Sigmoid colon (tissue), 4 donors: ENCODE measurements at regions not wholly inside any gene's neighbourhood (a gene's known extent, or its start where the extent isn't known, plus 50 kb on each side); places are given as distances from the start of the nearest gene placed in this dataset.

Experiments used
- POLR2AphosphoS5 ChIP-seq, 4 donors: sonication (generic); formaldehyde crosslinking; IDR thresholded peaks; one replicate each; pipeline ENCODE4 v1.6.1; 2017; ENCODE audit warnings: antibody characterized with exemption in 4 of 4
- TF ChIP-seq, protein P1 (sequence below), 4 experiments: fragments of 450-650 bp in 3 of 4; fragments of 200-600 bp in 1 of 4; IDR thresholded peaks; one replicate each; pipeline ENCODE4 v1.5.1; 2016 to 2019; ENCODE audit warnings: antibody characterized with exemption in 4 of 4, mild to moderate bottlenecking in 3 of 4, moderate library complexity in 2 of 4

DNA sequence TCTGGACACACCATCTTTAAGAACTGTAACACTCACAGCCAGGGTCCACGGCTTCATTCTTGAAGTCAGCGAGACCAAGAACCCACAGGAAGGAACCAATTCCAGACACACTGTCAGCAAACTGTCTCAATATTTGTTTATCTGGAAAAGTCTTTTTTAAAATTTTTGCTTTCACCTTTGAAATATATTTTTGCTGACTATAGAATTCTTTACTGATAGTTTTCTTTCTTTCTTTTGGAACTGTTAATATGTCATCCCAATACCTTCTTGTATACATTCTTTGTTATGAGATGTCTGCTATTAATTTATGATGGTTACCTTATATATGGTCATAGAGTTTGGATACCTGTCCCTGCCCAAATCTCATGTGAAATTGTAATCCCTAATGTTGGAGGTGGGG, 145.1 kb upstream of the IRX4 start:
- TF ChIP-seq, protein P1, sequence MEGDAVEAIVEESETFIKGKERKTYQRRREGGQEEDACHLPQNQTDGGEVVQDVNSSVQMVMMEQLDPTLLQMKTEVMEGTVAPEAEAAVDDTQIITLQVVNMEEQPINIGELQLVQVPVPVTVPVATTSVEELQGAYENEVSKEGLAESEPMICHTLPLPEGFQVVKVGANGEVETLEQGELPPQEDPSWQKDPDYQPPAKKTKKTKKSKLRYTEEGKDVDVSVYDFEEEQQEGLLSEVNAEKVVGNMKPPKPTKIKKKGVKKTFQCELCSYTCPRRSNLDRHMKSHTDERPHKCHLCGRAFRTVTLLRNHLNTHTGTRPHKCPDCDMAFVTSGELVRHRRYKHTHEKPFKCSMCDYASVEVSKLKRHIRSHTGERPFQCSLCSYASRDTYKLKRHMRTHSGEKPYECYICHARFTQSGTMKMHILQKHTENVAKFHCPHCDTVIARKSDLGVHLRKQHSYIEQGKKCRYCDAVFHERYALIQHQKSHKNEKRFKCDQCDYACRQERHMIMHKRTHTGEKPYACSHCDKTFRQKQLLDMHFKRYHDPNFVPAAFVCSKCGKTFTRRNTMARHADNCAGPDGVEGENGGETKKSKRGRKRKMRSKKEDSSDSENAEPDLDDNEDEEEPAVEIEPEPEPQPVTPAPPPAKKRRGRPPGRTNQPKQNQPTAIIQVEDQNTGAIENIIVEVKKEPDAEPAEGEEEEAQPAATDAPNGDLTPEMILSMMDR (IDR thresholded peaks at IDR 0.05) = no peak
- TF ChIP-seq POLR2AphosphoS5 (IDR thresholded peaks at IDR 0.05) = no peak
